ENCODE measurements at regions not wholly inside any gene's neighbourhood (a gene's known extent, or its start where the extent isn't known, plus 50 kb on each side); places are given as distances from the start of the nearest gene placed in this dataset.

DNA sequence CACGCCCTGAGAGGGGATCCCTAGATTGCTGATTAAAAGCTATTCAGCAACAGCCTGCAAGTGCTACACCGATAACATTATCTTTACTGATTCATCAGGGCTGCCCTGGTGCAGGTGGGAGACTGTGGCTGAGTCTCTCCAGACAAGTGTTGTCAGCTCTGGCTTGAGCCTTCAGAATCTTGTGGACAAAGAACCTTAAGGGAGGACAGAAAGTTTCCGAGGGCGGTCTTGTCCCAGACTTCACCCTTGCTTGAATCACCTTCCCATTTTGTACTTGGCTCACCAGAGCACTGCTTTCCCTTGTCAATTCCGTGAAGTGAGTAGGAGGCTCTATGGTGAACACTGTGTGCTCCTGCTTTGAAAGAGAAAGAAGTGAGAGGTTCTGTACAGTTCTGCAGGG, 88.6 kb upstream of the PCSK2 start:
- no peak for DNase-seq

DNA sequence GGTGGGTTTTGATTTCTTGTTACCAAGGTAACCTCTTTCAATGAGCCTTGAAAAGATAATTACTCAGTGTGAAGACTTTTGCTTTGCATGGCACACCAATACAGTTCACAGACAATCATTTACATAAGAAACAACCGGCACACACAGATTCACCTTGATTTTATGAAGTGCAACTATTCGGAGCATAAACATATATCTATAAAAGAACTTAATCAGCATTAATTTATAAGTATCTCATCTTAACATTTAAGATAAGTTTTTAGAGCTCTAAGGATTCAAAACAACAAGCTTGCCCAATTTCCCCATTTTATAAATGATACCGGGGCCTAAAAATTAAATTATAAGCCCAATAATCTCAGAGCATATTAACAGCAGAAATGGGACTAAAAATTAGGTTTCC, 85.9 kb upstream of the PCSK2 start:
- no peak for DNase-seq

DNA sequence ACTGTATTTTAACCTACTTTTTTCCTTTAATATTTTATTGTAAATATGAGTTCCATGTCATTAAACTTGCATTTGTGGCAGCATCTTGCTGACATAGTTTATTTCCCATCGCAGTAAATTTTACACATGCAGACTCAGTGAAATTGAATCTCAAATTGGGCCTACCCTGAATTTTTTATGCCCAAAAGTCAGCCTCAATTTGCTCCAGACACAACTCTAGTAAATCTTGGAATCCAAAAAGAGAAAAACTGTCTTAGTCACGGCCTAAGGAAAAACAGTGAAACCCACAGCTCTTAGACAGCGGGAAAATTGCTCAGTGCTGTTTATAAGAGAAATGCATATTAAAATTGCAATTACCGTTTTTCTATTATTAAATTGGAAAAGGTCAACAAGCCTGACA, 85.3 kb upstream of the PCSK2 start:
- DNase-seq: no peak

DNA sequence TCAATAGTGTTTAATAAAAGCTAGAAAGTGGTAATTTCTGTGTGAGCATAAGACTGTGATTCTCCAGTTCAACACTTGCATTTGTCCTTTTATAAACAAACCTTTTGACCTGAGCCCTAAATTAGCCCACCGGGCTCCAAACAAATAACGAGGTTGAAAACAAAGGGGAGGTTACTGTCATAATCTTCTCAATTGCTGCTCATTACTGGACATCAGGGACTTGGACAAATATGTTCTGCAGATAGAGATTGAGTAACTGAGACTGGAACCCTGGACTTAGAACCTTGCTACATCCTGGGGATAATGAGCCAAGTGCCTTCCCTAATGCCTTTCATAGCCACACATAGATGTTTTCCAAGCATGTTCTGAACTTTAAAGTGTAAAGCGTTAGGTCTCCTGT, 84.2 kb upstream of the PCSK2 start:
- no peak for DNase-seq

DNA sequence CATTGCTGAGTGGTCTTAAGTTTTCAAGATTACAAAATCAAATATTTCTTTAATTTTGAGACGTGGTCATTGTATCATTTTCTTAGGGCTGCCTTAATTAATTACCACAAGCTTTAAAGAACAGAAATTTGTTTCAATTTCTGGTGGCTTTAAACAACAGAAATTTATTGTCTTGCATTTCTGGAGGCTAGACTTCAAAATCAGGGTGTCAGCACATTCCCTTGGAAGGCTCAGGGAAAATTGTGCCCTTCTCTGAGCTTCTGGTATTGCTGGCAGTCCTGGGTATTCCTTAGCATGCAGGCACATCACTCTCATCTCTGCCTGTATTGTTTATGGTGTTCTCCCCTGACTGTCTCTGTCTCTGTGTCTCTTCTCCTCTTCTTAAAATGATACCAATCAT, 76.0 kb upstream of the PCSK2 start:
- DNase-seq: no peak

DNA sequence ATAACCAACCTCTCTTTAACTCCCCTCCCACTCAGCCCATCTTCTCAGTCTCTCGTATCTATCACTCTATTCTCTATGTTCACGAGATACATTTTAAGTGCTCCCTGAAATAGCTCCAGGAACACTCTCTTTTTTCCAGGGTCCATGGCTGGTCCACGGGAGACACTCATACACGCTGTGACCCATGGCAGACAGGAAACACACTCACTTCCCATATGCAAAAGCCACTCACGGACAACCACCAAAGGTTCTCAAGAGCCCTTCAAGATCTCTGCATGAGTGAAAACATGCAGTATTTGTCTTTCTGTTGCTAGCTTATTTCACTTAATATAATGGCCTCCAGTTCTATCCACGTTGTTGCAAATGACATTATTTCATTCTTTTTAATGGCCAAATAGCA, 71.4 kb upstream of the PCSK2 start:
- no peak for DNase-seq

DNA sequence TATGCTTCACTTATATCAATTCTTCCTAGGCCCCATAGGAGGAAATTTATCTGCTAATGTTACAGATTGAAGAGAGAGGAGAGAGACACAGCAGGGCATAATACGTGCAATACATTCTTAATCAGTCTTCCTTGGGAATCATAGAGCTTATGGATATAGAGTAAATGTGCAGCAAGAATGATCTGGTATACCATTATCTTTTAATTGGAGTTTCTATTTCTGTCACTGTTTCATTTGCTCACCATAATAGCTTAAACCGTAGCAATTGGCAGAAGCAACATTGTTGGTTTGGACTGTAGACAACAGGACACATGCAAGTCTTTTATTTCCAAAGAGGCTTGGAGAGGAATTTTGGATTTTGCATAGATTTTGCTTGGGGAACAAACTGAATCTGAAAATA, 68.1 kb upstream of the PCSK2 start:
- DNase-seq: no peak

DNA sequence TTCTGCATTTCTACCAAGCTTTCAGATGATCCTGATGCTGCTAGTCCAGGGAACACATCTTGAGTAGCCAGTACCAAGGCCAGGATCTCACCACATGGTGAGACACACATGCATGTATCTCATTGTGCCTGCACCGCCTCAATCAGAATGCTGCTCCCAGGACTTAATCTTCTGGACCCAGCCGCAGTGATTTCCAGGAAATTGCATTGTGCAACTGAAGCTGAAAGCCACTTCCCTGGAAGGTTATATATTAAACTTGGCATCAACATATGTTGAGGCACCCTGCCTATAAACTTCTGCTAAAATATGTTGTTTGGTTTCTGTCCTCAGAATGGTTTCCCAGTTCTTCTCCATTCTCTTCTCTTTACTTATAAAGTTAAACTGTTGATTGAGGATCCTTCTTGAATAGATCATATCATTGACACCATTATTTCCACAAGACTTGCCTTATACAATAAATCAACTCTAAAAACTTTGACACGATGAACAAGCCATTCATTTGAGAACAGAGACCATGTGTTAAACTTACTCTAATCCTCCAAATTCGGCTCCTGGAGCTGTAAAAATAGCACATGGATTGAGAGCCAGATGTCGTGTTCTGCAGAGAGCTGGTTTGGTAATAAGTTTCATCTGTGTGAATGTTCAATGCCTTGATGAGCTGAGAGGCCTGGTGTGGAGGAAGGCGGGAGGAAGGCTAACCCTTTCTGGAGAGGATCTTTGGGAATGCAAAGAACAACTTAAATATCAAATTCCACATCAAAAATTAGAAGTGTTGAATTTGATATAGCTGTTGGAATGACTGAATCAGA, 65.0 kb upstream of the PCSK2 start:
- DNase-seq: no peak

DNA sequence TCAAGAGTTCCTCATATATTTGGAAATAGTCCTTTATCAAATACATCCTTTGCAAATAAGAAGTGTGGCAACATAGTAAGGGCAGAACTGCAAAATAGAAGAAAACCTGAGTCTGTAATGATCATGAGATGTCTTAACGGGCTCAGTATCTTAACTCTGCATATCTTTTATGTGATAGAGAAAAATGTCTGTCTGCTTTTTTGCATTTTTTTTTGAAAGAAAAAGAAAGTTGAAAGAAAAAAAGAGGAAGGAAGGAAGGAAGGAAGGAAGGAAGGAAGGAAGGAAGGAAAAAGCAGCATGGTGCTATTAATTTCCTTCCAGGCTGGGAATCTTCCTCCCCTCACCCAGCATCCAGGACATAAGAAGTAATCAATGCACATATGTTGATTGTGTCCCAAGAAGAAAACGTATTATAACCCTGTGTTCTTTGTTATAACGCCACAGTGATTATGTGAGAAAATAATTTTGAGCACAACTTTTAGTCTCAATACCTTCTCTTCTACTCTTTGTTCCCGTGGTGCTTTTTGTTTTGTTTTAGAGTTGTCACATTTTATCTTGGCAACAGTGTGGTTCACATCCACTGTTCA, 58.7 kb upstream of the PCSK2 start:
- no peak for DNase-seq

DNA sequence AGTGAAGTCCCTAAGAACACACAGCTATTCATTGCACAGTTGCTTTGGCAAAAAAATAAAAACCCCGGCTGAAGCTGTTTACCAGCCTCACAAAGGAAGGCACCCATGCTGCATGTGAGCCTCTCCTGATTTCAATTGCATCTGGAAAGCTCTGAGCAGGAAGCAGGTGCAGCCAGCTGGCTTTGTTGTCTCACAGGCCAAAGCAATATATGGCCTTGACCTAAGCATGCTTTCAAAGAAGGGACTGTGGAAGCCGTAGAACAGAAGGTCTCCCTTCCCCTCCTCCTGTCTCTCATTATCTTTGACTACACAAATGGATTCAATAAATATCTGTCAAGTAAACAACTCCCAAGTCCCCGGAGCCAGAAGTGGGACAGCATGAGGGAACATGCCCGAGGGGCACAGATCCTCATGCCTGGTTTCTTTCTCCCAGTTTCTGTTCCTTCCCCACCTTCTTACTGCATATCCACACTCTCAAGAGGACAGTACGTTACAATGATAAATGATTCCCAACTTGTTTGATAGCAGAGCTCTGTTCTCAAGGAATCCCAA, 57.2 kb upstream of the PCSK2 start:
- no peak for DNase-seq

DNA sequence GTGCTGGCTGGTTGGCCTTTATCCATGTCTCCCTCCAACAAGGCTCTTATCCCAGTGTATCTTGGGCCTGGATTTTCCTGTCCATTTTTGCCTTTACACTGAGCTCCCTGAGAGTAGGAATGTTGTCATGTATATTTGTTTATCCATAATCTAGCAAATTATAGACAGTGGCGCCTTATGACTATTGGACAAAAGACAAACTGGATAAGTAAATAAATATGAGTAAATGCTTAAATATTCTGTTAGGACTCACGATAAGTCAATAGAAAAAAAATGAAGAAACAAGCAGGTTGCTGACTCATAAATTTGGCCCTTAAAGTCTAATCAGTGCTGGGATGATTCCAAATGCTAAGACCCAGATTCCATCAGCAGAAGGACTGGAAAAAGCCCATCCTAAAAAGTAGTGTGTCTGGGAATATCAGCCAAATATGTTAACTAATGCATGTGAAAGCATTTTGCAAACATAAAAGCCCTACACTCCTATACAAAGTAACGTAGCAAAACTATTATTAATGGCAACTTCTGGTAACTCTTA, 55.0 kb upstream of the PCSK2 start:
- no peak for DNase-seq

DNA sequence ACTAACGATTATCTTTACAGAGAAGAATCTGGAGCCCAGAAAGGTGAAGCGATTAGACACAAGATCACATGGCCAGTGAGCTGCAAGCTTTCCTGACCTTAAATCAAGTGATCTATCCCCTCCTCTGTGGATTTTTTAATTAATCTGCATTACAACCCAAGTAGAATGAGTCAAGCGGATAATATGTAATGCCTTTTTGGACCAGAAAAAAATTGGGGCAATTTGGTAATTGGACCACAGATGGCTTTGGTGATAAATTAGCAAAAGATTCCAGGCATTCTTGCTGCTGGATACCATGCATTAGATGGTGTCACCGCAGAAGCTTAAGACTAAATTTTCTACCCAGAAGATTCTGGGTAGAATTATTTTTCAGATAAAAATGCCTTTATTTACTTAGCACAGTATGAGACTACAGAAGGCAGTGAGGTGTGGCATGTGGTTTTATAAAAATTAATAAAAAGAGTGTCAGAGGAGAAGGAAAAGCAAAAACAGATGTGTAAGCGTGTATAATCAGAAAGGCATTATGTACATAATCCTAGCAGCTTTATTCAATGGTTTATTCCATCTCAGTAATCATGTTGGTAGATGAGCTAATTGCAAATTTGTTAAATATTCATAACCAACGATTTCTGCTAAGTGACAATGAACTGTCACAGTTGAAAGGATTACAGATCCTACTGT, 53.9 kb upstream of the PCSK2 start:
- no peak for DNase-seq
